Ovary (tissue), 3 donors: ENCODE measurements at regions not wholly inside any gene's neighbourhood (a gene's known extent, or its start where the extent isn't known, plus 50 kb on each side); places are given as distances from the start of the nearest gene placed in this dataset.

Experiments used
- EP300 ChIP-seq: sonication (generic); formaldehyde crosslinking; IDR thresholded peaks from one replicate; pipeline ENCODE4 v1.6.1; 2017; ENCODE audit warnings: antibody characterized with exemption
- POLR2A ChIP-seq: fragments of 450-650 bp; IDR thresholded peaks from one replicate; pipeline ENCODE4 v1.6.1; 2017; ENCODE audit warnings: antibody characterized with exemption, mild to moderate bottlenecking, moderate library complexity
- TF ChIP-seq, protein P1 (sequence below), 3 donors: fragments of 450-650 bp in 2 of 3; fragments of 200-600 bp in 1 of 3; IDR thresholded peaks; one replicate each; pipeline versions ENCODE4 v1.5.1 to v1.8.0; 2016 to 2022; ENCODE audit warnings: antibody characterized with exemption in 3 of 3, mild to moderate bottlenecking in 1 of 3
- donor health status: DM: no; HTN: no; CAD: no.

GRCh38 chr13:104949840-104950740, 1585.4 kb downstream of the EFNB2 start:
- no peak for TF ChIP-seq POLR2A
- TF ChIP-seq, protein P1, sequence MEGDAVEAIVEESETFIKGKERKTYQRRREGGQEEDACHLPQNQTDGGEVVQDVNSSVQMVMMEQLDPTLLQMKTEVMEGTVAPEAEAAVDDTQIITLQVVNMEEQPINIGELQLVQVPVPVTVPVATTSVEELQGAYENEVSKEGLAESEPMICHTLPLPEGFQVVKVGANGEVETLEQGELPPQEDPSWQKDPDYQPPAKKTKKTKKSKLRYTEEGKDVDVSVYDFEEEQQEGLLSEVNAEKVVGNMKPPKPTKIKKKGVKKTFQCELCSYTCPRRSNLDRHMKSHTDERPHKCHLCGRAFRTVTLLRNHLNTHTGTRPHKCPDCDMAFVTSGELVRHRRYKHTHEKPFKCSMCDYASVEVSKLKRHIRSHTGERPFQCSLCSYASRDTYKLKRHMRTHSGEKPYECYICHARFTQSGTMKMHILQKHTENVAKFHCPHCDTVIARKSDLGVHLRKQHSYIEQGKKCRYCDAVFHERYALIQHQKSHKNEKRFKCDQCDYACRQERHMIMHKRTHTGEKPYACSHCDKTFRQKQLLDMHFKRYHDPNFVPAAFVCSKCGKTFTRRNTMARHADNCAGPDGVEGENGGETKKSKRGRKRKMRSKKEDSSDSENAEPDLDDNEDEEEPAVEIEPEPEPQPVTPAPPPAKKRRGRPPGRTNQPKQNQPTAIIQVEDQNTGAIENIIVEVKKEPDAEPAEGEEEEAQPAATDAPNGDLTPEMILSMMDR (IDR thresholded peaks at IDR 0.05): no peak
- TF ChIP-seq EP300: no peak
